ENCODE measurements at regions not wholly inside any gene's neighbourhood (a gene's known extent, or its start where the extent isn't known, plus 50 kb on each side); places are given as distances from the start of the nearest gene placed in this dataset.

DNA sequence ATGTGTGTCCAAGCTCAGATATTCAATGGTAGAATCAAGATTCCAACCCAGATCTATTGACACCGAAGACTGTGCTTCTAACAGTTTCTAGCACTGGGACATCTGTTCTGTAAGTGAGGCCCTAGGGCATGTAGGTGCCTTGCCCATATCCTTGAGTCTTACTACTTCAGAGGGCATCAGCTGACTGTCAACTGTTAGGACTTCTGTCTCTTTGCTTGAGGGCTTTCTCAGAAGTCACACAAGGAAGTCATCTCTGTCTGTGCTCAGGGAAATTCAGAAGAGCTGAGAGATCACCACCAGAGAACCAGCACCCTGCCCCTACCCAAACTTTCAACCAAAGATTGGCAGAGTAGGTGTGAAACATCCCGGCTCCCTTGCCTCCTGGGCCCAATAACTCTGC is 403.6 kb upstream of the PROK2 start:
- Histone ChIP-seq H3K4me3 (ENCODE audit: low read depth, low read length) (no peak overlapping the region), H3K36me3 (ENCODE audit: control insufficient read depth, insufficient read depth, low read length) (no peaks in the 10 kb centered on the region), H3K9me3 (ENCODE audit: control insufficient read depth in 2 of 2, low read length in 2 of 2) (peaks cover 0 to 2% of the 10 kb centered on the region in 2 experiments), H3K27me3 (ENCODE audit: control insufficient read depth, insufficient read depth, low read length) (no peaks in the 10 kb centered on the region), H3K4me1 (ENCODE audit: control insufficient read depth, insufficient read depth, low read length, poor library complexity, severe bottlenecking) (no peaks in the 10 kb centered on the region), H3K27ac (ENCODE audit: insufficient read depth, low read length, poor library complexity, severe bottlenecking) (no peak overlapping the region)
- peaks cover 0 to 18% (median 6%) of the 10 kb centered on the region in 4 donors for H3K4me1 Mint-ChIP-seq
- no peak overlapping the region for H3K27ac Mint-ChIP-seq
- ATAC-seq (ENCODE audit: low read depth in 2 of 2) (no peak), DNase-seq (peak in 1 of 3 donors; percentile 57)
- no peak overlapping the region for H3K4me3 Mint-ChIP-seq
- no peaks in the 10 kb centered on the region for H3K36me3 Mint-ChIP-seq
- H3K9me3 Mint-ChIP-seq = peaks cover 0 to 10% (median 4%) of the 10 kb centered on the region in 7 donors
- peaks cover 4% of the 10 kb centered on the region for H3K27me3 Mint-ChIP-seq

DNA sequence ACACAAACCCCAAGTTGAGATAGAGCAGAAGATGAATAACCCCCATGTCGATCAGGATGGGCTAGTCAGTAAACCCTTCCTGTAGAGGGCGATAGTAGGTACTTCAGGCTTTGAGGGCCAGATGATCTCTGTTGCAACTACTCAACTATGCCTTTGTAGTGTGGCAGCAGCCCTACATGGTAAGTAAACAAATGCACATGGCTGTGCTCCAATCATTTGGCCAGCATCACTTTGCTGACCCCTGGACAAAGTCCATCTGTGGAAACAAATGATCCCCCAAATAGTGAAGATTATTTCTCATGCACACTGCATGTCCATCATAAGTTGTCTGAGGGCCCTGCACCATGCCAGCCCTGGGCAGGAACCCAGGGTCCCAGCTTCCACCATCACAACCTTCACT is 402.2 kb upstream of the PROK2 start:
- no peaks in the 10 kb centered on the region for H3K36me3 ChIP-seq (ENCODE audit: control insufficient read depth, insufficient read depth, low read length)
- H3K4me1 ChIP-seq (ENCODE audit: control insufficient read depth, insufficient read depth, low read length, poor library complexity, severe bottlenecking) = no peaks in the 10 kb centered on the region
- no peak for ATAC-seq (ENCODE audit: low read depth in 2 of 2)
- Mint-ChIP-seq H3K9me3 (peaks cover 0 to 7% (median 0%) of the 10 kb centered on the region in 7 donors), H3K4me1 (peaks cover 0 to 18% (median 6%) of the 10 kb centered on the region in 4 donors), H3K36me3 (no peaks in the 10 kb centered on the region), H3K27ac (no peak overlapping the region), H3K27me3 (peaks cover 12% of the 10 kb centered on the region), H3K4me3 (no peak overlapping the region)
- peak in 1 of 3 donors; percentile 49 for DNase-seq
- H3K27ac ChIP-seq (ENCODE audit: insufficient read depth, low read length, poor library complexity, severe bottlenecking) = no peak overlapping the region
- peaks cover 7% of the 10 kb centered on the region for H3K27me3 ChIP-seq (ENCODE audit: control insufficient read depth, insufficient read depth, low read length)
- H3K4me3 ChIP-seq (ENCODE audit: low read depth, low read length) = no peak overlapping the region
- peaks cover 0 to 2% of the 10 kb centered on the region in 2 experiments for H3K9me3 ChIP-seq (ENCODE audit: control insufficient read depth in 2 of 2, low read length in 2 of 2)

DNA sequence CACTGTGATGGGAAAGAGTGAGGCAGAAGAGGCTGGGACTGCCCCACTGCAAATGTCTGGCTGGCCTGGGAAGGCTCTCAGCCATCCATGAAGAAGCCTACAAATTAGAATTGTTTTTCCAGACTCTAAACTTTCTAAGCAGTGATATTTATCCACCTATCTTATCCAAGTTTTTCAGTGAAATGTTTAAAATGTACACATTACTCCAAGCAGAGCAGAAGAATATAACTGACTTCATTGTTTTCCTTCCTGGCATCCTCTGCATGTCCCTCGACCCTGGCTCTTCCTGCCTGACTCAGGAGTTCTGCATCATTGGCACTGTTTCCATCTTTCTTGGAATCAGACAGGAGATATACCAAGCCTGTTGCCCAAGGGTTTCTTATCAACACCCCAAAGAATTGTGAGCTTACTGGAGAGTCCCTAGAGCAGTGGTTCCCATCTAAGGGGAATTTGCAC is 401.5 kb upstream of the PROK2 start:
- Histone ChIP-seq H3K4me3 (ENCODE audit: low read depth, low read length) (no peak overlapping the region), H3K27me3 (ENCODE audit: control insufficient read depth, insufficient read depth, low read length) (peaks cover 9% of the 10 kb centered on the region), H3K4me1 (ENCODE audit: control insufficient read depth, insufficient read depth, low read length, poor library complexity, severe bottlenecking) (no peaks in the 10 kb centered on the region), H3K36me3 (ENCODE audit: control insufficient read depth, insufficient read depth, low read length) (no peaks in the 10 kb centered on the region), H3K9me3 (ENCODE audit: control insufficient read depth in 2 of 2, low read length in 2 of 2) (peaks cover 0 to under 1% of the 10 kb centered on the region in 2 experiments), H3K27ac (ENCODE audit: insufficient read depth, low read length, poor library complexity, severe bottlenecking) (no peak overlapping the region)
- no peak overlapping the region for H3K27ac Mint-ChIP-seq
- no peaks in the 10 kb centered on the region for H3K36me3 Mint-ChIP-seq
- peaks cover 18% of the 10 kb centered on the region for H3K27me3 Mint-ChIP-seq
- peaks cover 0 to 18% (median 6%) of the 10 kb centered on the region in 4 donors for H3K4me1 Mint-ChIP-seq
- DNase-seq (no peak), ATAC-seq (ENCODE audit: low read depth in 2 of 2) (no peak)
- H3K9me3 Mint-ChIP-seq = peaks cover 0 to 4% (median 0%) of the 10 kb centered on the region in 7 donors
- no peak overlapping the region for H3K4me3 Mint-ChIP-seq

DNA sequence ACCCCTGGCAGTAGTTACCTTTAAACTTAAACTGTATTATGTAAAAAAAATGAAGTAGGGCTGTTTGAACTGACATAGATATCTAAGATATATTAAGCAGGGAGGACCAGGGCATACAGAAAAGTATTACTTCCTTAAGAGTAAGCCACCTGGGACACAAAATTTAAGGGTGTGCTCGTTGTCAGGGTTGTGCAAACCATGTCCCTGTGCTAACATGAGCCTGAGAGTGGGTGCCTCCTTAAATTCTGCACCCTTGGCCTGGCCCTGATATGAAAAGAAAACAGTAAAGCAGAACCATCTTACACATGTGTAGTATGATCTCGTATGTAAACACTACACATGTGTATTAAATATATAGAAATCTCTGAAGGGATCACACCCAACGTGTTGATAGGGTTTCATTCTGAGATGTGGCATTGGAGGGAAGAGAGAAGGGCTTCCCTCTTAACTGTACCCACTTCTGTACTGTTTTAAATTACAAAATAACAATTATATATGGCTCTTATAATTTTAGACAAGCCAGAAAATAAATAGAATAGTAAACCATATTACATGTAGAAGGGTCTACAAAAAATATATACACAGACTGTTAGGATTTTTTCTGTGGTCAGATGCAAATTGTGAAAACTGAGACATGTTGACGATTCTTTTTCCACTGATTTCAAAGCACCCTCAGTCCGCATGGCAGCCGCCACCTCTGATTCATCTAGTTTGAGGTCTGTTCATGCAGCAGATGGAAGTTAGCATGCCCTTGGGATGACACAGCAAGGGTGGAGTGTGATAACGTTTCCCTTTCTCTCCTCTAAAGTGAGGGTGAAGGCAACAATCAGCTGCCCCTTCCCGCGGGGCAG is 400.8 kb upstream of the PROK2 start:
- Histone ChIP-seq H3K36me3 (ENCODE audit: control insufficient read depth, insufficient read depth, low read length) (no peaks in the 10 kb centered on the region), H3K27ac (ENCODE audit: insufficient read depth, low read length, poor library complexity, severe bottlenecking) (no peak overlapping the region), H3K4me3 (ENCODE audit: low read depth, low read length) (no peak overlapping the region), H3K4me1 (ENCODE audit: control insufficient read depth, insufficient read depth, low read length, poor library complexity, severe bottlenecking) (no peaks in the 10 kb centered on the region), H3K27me3 (ENCODE audit: control insufficient read depth, insufficient read depth, low read length) (peaks cover 9% of the 10 kb centered on the region), H3K9me3 (ENCODE audit: control insufficient read depth in 2 of 2, low read length in 2 of 2) (no peaks in the 10 kb centered on the region)
- Mint-ChIP-seq H3K4me1 (peaks cover 0 to 17% (median 6%) of the 10 kb centered on the region in 4 donors), H3K27ac (no peak overlapping the region), H3K4me3 (no peak overlapping the region), H3K36me3 (no peaks in the 10 kb centered on the region), H3K27me3 (peaks cover 22% of the 10 kb centered on the region), H3K9me3 (peaks cover 0 to 4% (median 0%) of the 10 kb centered on the region in 7 donors)
- ATAC-seq (ENCODE audit: low read depth in 2 of 2) (peak in 1 of 2 donors; percentile 22), DNase-seq (no peak)

DNA sequence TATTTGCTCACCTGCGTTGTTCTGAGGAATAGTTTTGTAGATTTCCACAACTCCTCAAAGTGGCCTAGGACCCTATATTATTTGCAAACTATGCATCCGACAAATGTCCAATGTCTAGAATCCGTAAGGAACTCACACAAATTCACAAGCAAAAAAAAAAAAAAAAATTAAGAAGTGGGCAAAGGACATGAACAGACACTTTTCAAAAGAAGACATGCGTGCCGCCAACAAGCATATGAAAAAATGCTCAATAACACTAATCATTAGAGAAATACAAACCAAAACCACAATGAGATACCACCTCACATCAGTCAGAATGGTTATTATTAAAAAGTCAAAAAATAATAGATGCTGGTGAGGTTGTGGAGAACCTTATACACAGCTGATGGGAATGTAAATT is 398.5 kb upstream of the PROK2 start:
- no peak overlapping the region for H3K27ac ChIP-seq (ENCODE audit: insufficient read depth, low read length, poor library complexity, severe bottlenecking)
- H3K9me3 Mint-ChIP-seq = peaks cover 0 to 4% (median 0%) of the 10 kb centered on the region in 7 donors
- H3K36me3 Mint-ChIP-seq = no peaks in the 10 kb centered on the region
- no peak overlapping the region for H3K4me3 Mint-ChIP-seq
- H3K9me3 ChIP-seq (ENCODE audit: control insufficient read depth in 2 of 2, low read length in 2 of 2) = no peaks in the 10 kb centered on the region
- H3K27ac Mint-ChIP-seq = no peak overlapping the region
- H3K4me1 Mint-ChIP-seq = peaks cover 0 to 4% (median 1%) of the 10 kb centered on the region in 4 donors
- H3K27me3 Mint-ChIP-seq = peaks cover 23% of the 10 kb centered on the region
- ATAC-seq (ENCODE audit: low read depth in 2 of 2) = no peak
- no peaks in the 10 kb centered on the region for H3K36me3 ChIP-seq (ENCODE audit: control insufficient read depth, insufficient read depth, low read length)
- no peaks in the 10 kb centered on the region for H3K4me1 ChIP-seq (ENCODE audit: control insufficient read depth, insufficient read depth, low read length, poor library complexity, severe bottlenecking)
- DNase-seq = no peak
- H3K4me3 ChIP-seq (ENCODE audit: low read depth, low read length) = no peak overlapping the region
- peaks cover 12% of the 10 kb centered on the region for H3K27me3 ChIP-seq (ENCODE audit: control insufficient read depth, insufficient read depth, low read length)

GRCh38 chr3:72182206-72182605 is 397.3 kb upstream of the PROK2 start:
- Histone ChIP-seq H3K27me3 (ENCODE audit: control insufficient read depth, insufficient read depth, low read length) (peaks cover 12% of the 10 kb centered on the region), H3K4me3 (ENCODE audit: low read depth, low read length) (no peak overlapping the region), H3K36me3 (ENCODE audit: control insufficient read depth, insufficient read depth, low read length) (no peaks in the 10 kb centered on the region), H3K27ac (ENCODE audit: insufficient read depth, low read length, poor library complexity, severe bottlenecking) (no peak overlapping the region), H3K9me3 (ENCODE audit: control insufficient read depth in 2 of 2, low read length in 2 of 2) (no peaks in the 10 kb centered on the region), H3K4me1 (ENCODE audit: control insufficient read depth, insufficient read depth, low read length, poor library complexity, severe bottlenecking) (peaks cover 7% of the 10 kb centered on the region)
- Mint-ChIP-seq H3K4me3 (no peak overlapping the region), H3K36me3 (no peaks in the 10 kb centered on the region), H3K4me1 (peaks cover 0 to 9% (median 0%) of the 10 kb centered on the region in 4 donors), H3K27me3 (peaks cover 23% of the 10 kb centered on the region), H3K27ac (peak overlapping the region in 1 of 3 donors; percentile 14), H3K9me3 (peaks cover 0 to 4% (median 0%) of the 10 kb centered on the region in 7 donors)
- DNase-seq = no peak
- ATAC-seq (ENCODE audit: low read depth in 2 of 2) = no peak

GRCh38 chr3:72181251-72181650 is 396.3 kb upstream of the PROK2 start:
- Mint-ChIP-seq H3K27me3 (peaks cover 23% of the 10 kb centered on the region), H3K4me1 (peaks cover 0 to 17% (median 0%) of the 10 kb centered on the region in 4 donors), H3K27ac (no peak overlapping the region), H3K36me3 (no peaks in the 10 kb centered on the region), H3K9me3 (peaks cover 0 to 4% (median 0%) of the 10 kb centered on the region in 7 donors), H3K4me3 (no peak overlapping the region)
- H3K36me3 ChIP-seq (ENCODE audit: control insufficient read depth, insufficient read depth, low read length) = no peaks in the 10 kb centered on the region
- no peaks in the 10 kb centered on the region for H3K9me3 ChIP-seq (ENCODE audit: control insufficient read depth in 2 of 2, low read length in 2 of 2)
- peaks cover 7% of the 10 kb centered on the region for H3K4me1 ChIP-seq (ENCODE audit: control insufficient read depth, insufficient read depth, low read length, poor library complexity, severe bottlenecking)
- H3K27ac ChIP-seq (ENCODE audit: insufficient read depth, low read length, poor library complexity, severe bottlenecking) = no peak overlapping the region
- no peak for DNase-seq
- peaks cover 12% of the 10 kb centered on the region for H3K27me3 ChIP-seq (ENCODE audit: control insufficient read depth, insufficient read depth, low read length)
- ATAC-seq (ENCODE audit: low read depth in 2 of 2) = no peak
- H3K4me3 ChIP-seq (ENCODE audit: low read depth, low read length) = no peak overlapping the region
